HepG2 (cell line): ENCODE measurements at regions not wholly inside any gene's neighbourhood (a gene's known extent, or its start where the extent isn't known, plus 50 kb on each side); places are given as distances from the start of the nearest gene placed in this dataset.

Experiments used
- ATAC-seq: fragments of 200-7000 bp; cut with Tn5 transposase; 3 replicates; pipeline ENCODE4 v1.9.1; 2020; ENCODE audit warnings: mild to moderate bottlenecking, moderate library complexity
- BruUV-seq: library from RNA; stranded (reverse); fragments of 400-500 nt; replicated peaks from 2 replicates; lab custom pipeline; 2021; lab: Mats Ljungman, UMichigan
- CTCF ChIA-PET: fragments of 300-600 bp; formaldehyde crosslinking; extraction: SDS; loops from one replicate; lab custom pipeline; 2021; ENCODE audit warnings: low total read pairs, inconsistent platforms, low intra/inter-chr PET ratio; lab: Yijun Ruan, JAX
- POLR2A ChIA-PET: fragments of 350-600 bp; sonication (Branson Sonifier 250); formaldehyde crosslinking; loops from one replicate; lab custom pipeline; 2020; ENCODE audit warnings: antibody characterized with exemption, inconsistent platforms; lab: Yijun Ruan, JAX
- DNase-seq: peaks from one replicate; pipeline ENCODE4 v3.0.0-alpha.2; 2015; ENCODE audit warnings: low spot score
- FAIRE-seq: peaks from 3 replicates; lab custom pipeline; 2011; peaks lifted over from hg19 to GRCh38; lab: Jason Lieb, UNC
- H2AFZ ChIP-seq: one replicate; pipeline ENCODE4 v1.6.1; 2011; ENCODE audit warnings: low read length, inconsistent platforms
- H3K27ac ChIP-seq: fragments of 300-600 bp; 3 replicates; pipeline ENCODE4 v1.8.0; 2011; ENCODE audit warnings: mixed run types, mild to moderate bottlenecking, mixed read lengths, low read length, inconsistent platforms; ENCODE audit not compliant: insufficient read depth; ENCODE audit errors: extremely low read length
- H3K27me3 ChIP-seq, 2 experiments: fragments of 200-600 bp in 1 of 2; 2 replicates in 1 of 2; 3 replicates in 1 of 2; pipeline versions ENCODE4 v1.6.0 to v1.8.0; 2011; ENCODE audit warnings: low read length in 2 of 2, mild to moderate bottlenecking in 2 of 2, moderate library complexity in 2 of 2, inconsistent platforms in 1 of 2; ENCODE audit not compliant: insufficient read depth in 2 of 2, control insufficient read depth in 1 of 2
- H3K36me3 ChIP-seq, 2 experiments: fragments of 200-600 bp in 1 of 2; replicated peaks in 1 of 2; 2 replicates in 1 of 2; 3 replicates in 1 of 2; pipeline versions ENCODE4 v1.5.1 to v1.8.0; 2011; ENCODE audit warnings: low read length in 2 of 2, inconsistent platforms in 1 of 2; ENCODE audit not compliant: insufficient read depth in 2 of 2, control insufficient read depth in 1 of 2
- H3K4me1 ChIP-seq: 2 replicates; pipeline ENCODE4 v1.5.1; 2012; ENCODE audit warnings: low read length, inconsistent platforms; ENCODE audit not compliant: insufficient read depth
- H3K4me2 ChIP-seq: 2 replicates; pipeline ENCODE4 v1.6.0; 2011; ENCODE audit warnings: low read depth, low read length, inconsistent platforms
- H3K4me3 ChIP-seq, 3 experiments: fragments of 200-600 bp in 1 of 3; sonication (generic), shearing (Covaris generic) in 1 of 3; replicated peaks in 1 of 3; 2 replicates each; pipeline ENCODE4 v1.5.1; 2011 to 2016; ENCODE audit warnings: low read length in 3 of 3, inconsistent platforms in 2 of 3, low read depth in 2 of 3, mild to moderate bottlenecking in 2 of 3, control low read depth in 1 of 3, mixed read lengths in 1 of 3; ENCODE audit not compliant: insufficient read depth in 1 of 3
- H3K79me2 ChIP-seq: one replicate; pipeline ENCODE4 v1.6.1; 2011; ENCODE audit warnings: low read length, inconsistent platforms; ENCODE audit not compliant: insufficient read depth
- H3K9ac ChIP-seq: 2 replicates; pipeline ENCODE4 v1.6.0; 2011; ENCODE audit warnings: mild to moderate bottlenecking, low read depth, low read length, inconsistent platforms; ENCODE audit not compliant: insufficient read depth
- H3K9me3 ChIP-seq: 2 replicates; pipeline ENCODE4 v1.5.1; 2012; ENCODE audit warnings: mild to moderate bottlenecking, low read length
- H4K20me1 ChIP-seq: 2 replicates; pipeline ENCODE4 v1.6.0; 2011; ENCODE audit warnings: inconsistent platforms, mild to moderate bottlenecking, low read length, moderate library complexity; ENCODE audit not compliant: insufficient read depth
- MIXL1 ChIP-seq: IDR thresholded peaks from 2 replicates; pipeline ENCODE4 v1.6.1; 2016
- POLR2AphosphoS2 ChIP-seq: IDR thresholded peaks from 2 replicates; pipeline ENCODE4 v1.6.1; 2011; ENCODE audit warnings: low read depth, low read length, improper control_type of control experiment
- REST ChIP-seq, 2 experiments: IDR thresholded peaks; 2 replicates each; pipeline ENCODE4 v1.6.1; 2011 to 2012; ENCODE audit warnings: low read length in 2 of 2, borderline replicate concordance in 1 of 2, low read depth in 1 of 2, mild to moderate bottlenecking in 1 of 2, moderate library complexity in 1 of 2
- SKI ChIP-seq: fragments of 450-650 bp; IDR thresholded peaks from one replicate; pipeline ENCODE4 v1.6.1; 2018; ENCODE audit warnings: mild to moderate bottlenecking; ENCODE audit not compliant: partially characterized antibody
- SPEN ChIP-seq: sonication (generic); formaldehyde crosslinking; IDR thresholded peaks from 2 replicates; pipeline ENCODE4 v1.5.1; 2020; ENCODE audit warnings: low read depth, mild to moderate bottlenecking, missing genetic modification reagents
- ZKSCAN5 ChIP-seq: sonication (generic); formaldehyde crosslinking; IDR thresholded peaks from 2 replicates; pipeline ENCODE4 v1.5.1; 2020; ENCODE audit warnings: mild to moderate bottlenecking, missing genetic modification reagents
- ZNF142 ChIP-seq: sonication (generic); formaldehyde crosslinking; IDR thresholded peaks from 2 replicates; pipeline ENCODE4 v1.4.0; 2020; ENCODE audit warnings: missing genetic modification reagents
- ZNF17 ChIP-seq: sonication (generic); formaldehyde crosslinking; IDR thresholded peaks from 2 replicates; pipeline ENCODE4 v1.5.0; 2020; ENCODE audit warnings: mild to moderate bottlenecking, missing genetic modification reagents
- ZNF484 ChIP-seq: sonication (generic); formaldehyde crosslinking; IDR thresholded peaks from 2 replicates; pipeline ENCODE4 v1.5.1; 2020; ENCODE audit warnings: mild to moderate bottlenecking, low read depth, missing genetic modification reagents, borderline replicate concordance
- ZNF629 ChIP-seq: sonication (generic); formaldehyde crosslinking; conservative IDR thresholded peaks from 2 replicates; pipeline ENCODE4 v1.5.0; 2020; ENCODE audit warnings: missing genetic modification reagents
- WGBS: methylation state at CpG from one replicate; pipeline ENCODE4 v1.1.6; 2017; ENCODE audit warnings: low lambda C conversion rate; 5-methylcytosine and 5-hydroxymethylcytosine counted together
- in situ Hi-C: cut with HindIII; loops from 2 replicates; pipeline ENCODE4 v1.10.0; 2017; ENCODE audit warnings: low pct_unique_long_range_greater_than_20kb; ENCODE audit not compliant: extremely low pct_ligation_motif_present
- intact Hi-C: fragments of 100-400 bp; cut with micrococcal nuclease; formaldehyde crosslinking; loops from one replicate; pipeline ENCODE4 v1.10.0; 2022; ENCODE audit not compliant: unreplicated experiment
- TF ChIP-seq, protein P1 (sequence below): sonication (generic); formaldehyde crosslinking; IDR thresholded peaks from 2 replicates; pipeline ENCODE4 v1.4.0; 2020; ENCODE audit warnings: missing genetic modification reagents, borderline replicate concordance

DNA sequence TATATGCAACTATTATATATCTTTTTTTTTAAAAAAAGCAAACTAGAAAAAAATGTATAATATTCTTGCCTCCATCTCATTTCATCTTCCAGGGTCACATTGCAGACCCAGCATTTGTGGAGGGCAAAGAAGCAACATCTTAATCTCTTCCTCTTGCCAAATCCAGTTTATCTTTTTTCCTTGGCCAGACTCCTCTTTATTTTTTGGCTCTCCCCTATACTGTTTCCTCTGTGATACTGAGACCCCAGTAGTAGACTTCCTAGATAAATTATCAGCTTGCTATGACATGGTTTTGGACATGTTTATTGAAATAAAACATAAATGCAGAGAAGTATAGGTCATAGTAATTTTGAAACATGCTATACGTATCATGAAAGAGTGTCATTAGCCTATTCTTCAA lies 303.8 kb upstream of the DDHD1 start:
- BruUV-seq, result no TSS peak

More for the DNA sequence above, 303.8 kb upstream of the DDHD1 start:
- Histone ChIP-seq H3K4me3 (no peak overlapping the region), H3K9ac (no peak overlapping the region), H3K27me3 (no peaks in the 10 kb centered on the region), H3K36me3 (no peaks in the 10 kb centered on the region), H3K4me2 (no peak overlapping the region), H3K9me3 (no peaks in the 10 kb centered on the region), H3K4me1 (peaks cover 38% of the 10 kb centered on the region), H4K20me1 (no peaks in the 10 kb centered on the region), H3K27ac (no peak overlapping the region), H3K79me2 (no peaks in the 10 kb centered on the region), H2AFZ (no peak overlapping the region)
- ChIA-PET CTCF (no interaction called here), POLR2A (no interaction called here)
- TF ChIP-seq SPEN (CRISPR knock-in tag) (no peak), ZKSCAN5 (CRISPR knock-in tag) (no peak), REST (IDR thresholded peaks at IDR 0.05; ENCODE audit: borderline replicate concordance in 1 of 2, low read depth in 1 of 2, low read length in 2 of 2) (no peak), ZNF142 (no peak), ZNF629 (CRISPR knock-in tag) (no peak), SKI (no peak), POLR2AphosphoS2 (no peak), MIXL1 (no peak), ZNF17 (CRISPR knock-in tag) (no peak), ZNF484 (no peak)
- TF ChIP-seq, protein P1, sequence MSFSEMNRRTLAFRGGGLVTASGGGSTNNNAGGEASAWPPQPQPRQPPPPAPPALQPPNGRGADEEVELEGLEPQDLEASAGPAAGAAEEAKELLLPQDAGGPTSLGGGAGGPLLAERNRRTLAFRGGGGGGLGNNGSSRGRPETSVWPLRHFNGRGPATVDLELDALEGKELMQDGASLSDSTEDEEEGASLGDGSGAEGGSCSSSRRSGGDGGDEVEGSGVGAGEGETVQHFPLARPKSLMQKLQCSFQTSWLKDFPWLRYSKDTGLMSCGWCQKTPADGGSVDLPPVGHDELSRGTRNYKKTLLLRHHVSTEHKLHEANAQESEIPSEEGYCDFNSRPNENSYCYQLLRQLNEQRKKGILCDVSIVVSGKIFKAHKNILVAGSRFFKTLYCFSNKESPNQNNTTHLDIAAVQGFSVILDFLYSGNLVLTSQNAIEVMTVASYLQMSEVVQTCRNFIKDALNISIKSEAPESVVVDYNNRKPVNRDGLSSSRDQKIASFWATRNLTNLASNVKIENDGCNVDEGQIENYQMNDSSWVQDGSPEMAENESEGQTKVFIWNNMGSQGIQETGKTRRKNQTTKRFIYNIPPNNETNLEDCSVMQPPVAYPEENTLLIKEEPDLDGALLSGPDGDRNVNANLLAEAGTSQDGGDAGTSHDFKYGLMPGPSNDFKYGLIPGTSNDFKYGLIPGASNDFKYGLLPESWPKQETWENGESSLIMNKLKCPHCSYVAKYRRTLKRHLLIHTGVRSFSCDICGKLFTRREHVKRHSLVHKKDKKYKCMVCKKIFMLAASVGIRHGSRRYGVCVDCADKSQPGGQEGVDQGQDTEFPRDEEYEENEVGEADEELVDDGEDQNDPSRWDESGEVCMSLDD, result no peak
- no peak for ATAC-seq
- DNase-seq, result no peak
- FAIRE-seq, result no peak
- WGBS, result 100% methylated on average over 1 of the region's 1 CpG
- in situ Hi-C loops (no loop called here), intact Hi-C loops (no loop called here)
